H9 (cell line): ENCODE measurements at regions not wholly inside any gene's neighbourhood (a gene's known extent, or its start where the extent isn't known, plus 50 kb on each side); places are given as distances from the start of the nearest gene placed in this dataset. TPM values are rescaled to one million over a fixed set of nuclear protein-coding genes. Genes with fewer than 3 reads are reported as not detected.

Experiments
- DNase-seq: peaks from one replicate; pipeline ENCODE4 v3.0.0-alpha.2; 2017
- H2AFZ ChIP-seq: one replicate; pipeline ENCODE4 v1.6.1; 2013; ENCODE audit warnings: mild to moderate bottlenecking, low read length, control low read depth, moderate library complexity
- H2AK5ac ChIP-seq: 2 replicates; pipeline ENCODE4 v1.6.1; 2013; ENCODE audit warnings: low read length, control low read depth, mixed read lengths; ENCODE audit not compliant: insufficient read length
- H2BK120ac ChIP-seq: one replicate; pipeline ENCODE4 v1.6.1; 2013; ENCODE audit warnings: low read depth, mild to moderate bottlenecking, low read length, control low read depth, inconsistent platforms; ENCODE audit not compliant: poor library complexity, severe bottlenecking
- H2BK12ac ChIP-seq: 2 replicates; pipeline ENCODE4 v1.6.1; 2013; ENCODE audit warnings: low read length, control low read depth, mixed read lengths, low read depth; ENCODE audit not compliant: insufficient read length
- H2BK15ac ChIP-seq: 2 replicates; pipeline ENCODE4 v1.6.1; 2013; ENCODE audit warnings: low read depth, low read length, control low read depth
- H2BK20ac ChIP-seq: one replicate; pipeline ENCODE4 v1.6.1; 2013; ENCODE audit warnings: low read depth, mild to moderate bottlenecking, low read length, control low read depth, inconsistent platforms; ENCODE audit not compliant: poor library complexity, severe bottlenecking
- H2BK5ac ChIP-seq: 2 replicates; pipeline ENCODE4 v1.6.1; 2013; ENCODE audit warnings: low read length, control low read depth, mixed read lengths; ENCODE audit not compliant: insufficient read length
- H3K14ac ChIP-seq: 2 replicates; pipeline ENCODE4 v1.6.1; 2013; ENCODE audit warnings: low read length, control low read depth; ENCODE audit not compliant: insufficient read depth
- H3K18ac ChIP-seq: 2 replicates; pipeline ENCODE4 v1.6.1; 2013; ENCODE audit warnings: low read depth, mild to moderate bottlenecking, mixed read lengths, low read length, control low read depth; ENCODE audit not compliant: insufficient read length
- H3K23ac ChIP-seq: 2 replicates; pipeline ENCODE4 v1.6.1; 2013; ENCODE audit warnings: low read length, control low read depth, mixed read lengths, low read depth; ENCODE audit not compliant: insufficient read length
- H3K23me2 ChIP-seq: 2 replicates; pipeline ENCODE4 v1.6.1; 2013; ENCODE audit warnings: low read depth, mild to moderate bottlenecking, mixed read lengths, low read length, control low read depth; ENCODE audit not compliant: insufficient read length, poor library complexity, severe bottlenecking
- H3K27ac ChIP-seq: 2 replicates; pipeline ENCODE4 v1.5.1; 2013; ENCODE audit warnings: low read length, control low read depth, mixed read lengths, low read depth; ENCODE audit not compliant: insufficient read length
- H3K27me3 ChIP-seq: 2 replicates; pipeline ENCODE4 v1.6.1; 2013; ENCODE audit warnings: low read length, control low read depth, inconsistent platforms; ENCODE audit not compliant: insufficient read depth
- H3K4ac ChIP-seq: 2 replicates; pipeline ENCODE4 v1.6.1; 2013; ENCODE audit warnings: low read depth, mild to moderate bottlenecking, control low read depth, inconsistent platforms, low read length, moderate library complexity
- H3K4me1 ChIP-seq: 2 replicates; pipeline ENCODE4 v1.6.1; 2013; ENCODE audit warnings: low read length, control low read depth, inconsistent platforms; ENCODE audit not compliant: insufficient read depth
- H3K4me2 ChIP-seq: 2 replicates; pipeline ENCODE4 v1.6.1; 2013; ENCODE audit warnings: low read length, control low read depth, mixed read lengths; ENCODE audit not compliant: insufficient read length, insufficient read depth
- H3K56ac ChIP-seq: 2 replicates; pipeline ENCODE4 v1.6.1; 2013; ENCODE audit warnings: low read depth, mild to moderate bottlenecking, mixed read lengths, low read length, control low read depth; ENCODE audit not compliant: insufficient read length
- H3K79me1 ChIP-seq: 2 replicates; pipeline ENCODE4 v1.6.1; 2013; ENCODE audit warnings: low read depth, mild to moderate bottlenecking, moderate library complexity, low read length, control low read depth, inconsistent platforms; ENCODE audit not compliant: insufficient read depth, poor library complexity, severe bottlenecking
- H3K79me2 ChIP-seq: 2 replicates; pipeline ENCODE4 v1.6.1; 2013; ENCODE audit warnings: low read length, control low read depth, inconsistent platforms; ENCODE audit not compliant: insufficient read depth
- H3K9ac ChIP-seq: 2 replicates; pipeline ENCODE4 v1.6.1; 2013; ENCODE audit warnings: low read length, control low read depth, mixed read lengths; ENCODE audit not compliant: insufficient read length; ENCODE audit errors: extremely low read depth
- H3K9me3 ChIP-seq: one replicate; pipeline ENCODE4 v1.6.1; 2013; ENCODE audit warnings: low read depth, low read length, inconsistent platforms; ENCODE audit not compliant: control insufficient read depth
- H3T11ph ChIP-seq: one replicate; pipeline ENCODE4 v1.6.1; 2013; ENCODE audit warnings: mild to moderate bottlenecking, low read length, control low read depth, inconsistent platforms
- H4K20me1 ChIP-seq: one replicate; pipeline ENCODE4 v1.6.1; 2013; ENCODE audit not compliant: control insufficient read depth, insufficient read length, insufficient read depth
- H4K5ac ChIP-seq: 2 replicates; pipeline ENCODE4 v1.6.1; 2013; ENCODE audit warnings: low read depth, mild to moderate bottlenecking, mixed read lengths, low read length, control low read depth; ENCODE audit not compliant: insufficient read length
- H4K8ac ChIP-seq: replicated peaks from 2 replicates; pipeline ENCODE4 v1.6.1; 2013; ENCODE audit warnings: low read length, control low read depth, mixed read lengths, low read depth; ENCODE audit not compliant: insufficient read length
- H4K91ac ChIP-seq: 2 replicates; pipeline ENCODE4 v1.6.1; 2013; ENCODE audit warnings: low read depth, mild to moderate bottlenecking, moderate library complexity, mixed read lengths, low read length, control low read depth; ENCODE audit not compliant: insufficient read length
- H3K27ac Mint-ChIP-seq, 3 experiments: 2 replicates in 2 of 3; 3 replicates in 1 of 3; pipeline ENCODE4 v1.8.0; 2020 to 2021; ENCODE audit warnings: mixed read lengths in 3 of 3, mild to moderate bottlenecking in 1 of 3, moderate library complexity in 1 of 3
- H3K27me3 Mint-ChIP-seq: 2 replicates; pipeline ENCODE4 v1.8.0; 2021; ENCODE audit warnings: low read depth, mild to moderate bottlenecking, moderate library complexity, mixed read lengths
- H3K36me3 Mint-ChIP-seq, 3 experiments: 2 replicates in 2 of 3; 3 replicates in 1 of 3; pipeline ENCODE4 v1.8.0; 2020 to 2021; ENCODE audit warnings: low read depth in 3 of 3, mixed read lengths in 3 of 3; ENCODE audit not compliant: insufficient read depth in 1 of 3
- H3K4me1 Mint-ChIP-seq, 2 experiments: 2 replicates each; pipeline ENCODE4 v1.8.0; 2020; ENCODE audit warnings: mixed read lengths in 2 of 2
- H3K4me3 Mint-ChIP-seq, 2 experiments: 2 replicates in 1 of 2; 3 replicates in 1 of 2; pipeline ENCODE4 v1.8.0; 2020 to 2021; ENCODE audit warnings: mild to moderate bottlenecking in 2 of 2, mixed read lengths in 2 of 2, moderate library complexity in 1 of 2
- H3K9me3 Mint-ChIP-seq, 2 experiments: 2 replicates in 1 of 2; 3 replicates in 1 of 2; pipeline ENCODE4 v1.8.0; 2020; ENCODE audit warnings: mild to moderate bottlenecking in 2 of 2, mixed read lengths in 2 of 2, moderate library complexity in 1 of 2
- CTCF ChIP-seq: fragments of 200-600 bp; sonication (generic); conservative IDR thresholded peaks from 3 replicates; pipeline ENCODE4 v1.8.0; 2021; ENCODE audit warnings: antibody characterized with exemption, mild to moderate bottlenecking
- WGBS: extraction: QIAGEN DNeasy Blood & Tissue Kit; methylation state at CpG from one replicate; pipeline ENCODE4 v1.1.7; 2013; ENCODE audit warnings: missing lambda C conversion rate, low lambda C conversion rate, mixed read lengths; ENCODE audit not compliant: insufficient read length; ENCODE audit errors: extremely low coverage; 5-methylcytosine and 5-hydroxymethylcytosine counted together
- microRNA-seq: library from miRNA; unstranded; fragments of <30 nt; microRNA quantifications from one replicate; pipeline ENCODE4, GENCODE V29; 2020; ENCODE audit warnings: borderline microRNAs expressed

- no peak overlapping the region for H4K8ac ChIP-seq
- peaks cover 30 to 37% (median 33%) of the 10 kb centered on the region in 3 experiments for H3K36me3 Mint-ChIP-seq
- H3K4ac ChIP-seq: no peak overlapping the region
- H2BK120ac ChIP-seq: no peak overlapping the region
- peaks cover 8 to 15% of the 10 kb centered on the region in 2 experiments; a peak in 3 of 4 replicates for H3K4me1 Mint-ChIP-seq
- H3K18ac ChIP-seq: no peak overlapping the region
- no peak overlapping the region for H3K4me3 Mint-ChIP-seq
- H3K27me3 ChIP-seq: no peaks in the 10 kb centered on the region
- H3K23ac ChIP-seq: no peak overlapping the region
- no peak overlapping the region for H3K4me2 ChIP-seq
- H3K14ac ChIP-seq: no peak overlapping the region
- no peak overlapping the region for H3T11ph ChIP-seq
- H3K4me1 ChIP-seq: no peaks in the 10 kb centered on the region
- H3K27ac Mint-ChIP-seq: no peak overlapping the region; a peak in 1 of 7 replicates
- H2BK20ac ChIP-seq: no peak overlapping the region
- H3K79me2 ChIP-seq: no peaks in the 10 kb centered on the region
- no peak overlapping the region for H4K91ac ChIP-seq
- H3K9me3 Mint-ChIP-seq: peaks cover 0 to 6% of the 10 kb centered on the region in 2 experiments; a peak in 1 of 5 replicates
- no peaks in the 10 kb centered on the region for H3K79me1 ChIP-seq
- H3K9ac ChIP-seq: no peak overlapping the region
- no peaks in the 10 kb centered on the region for H3K27me3 Mint-ChIP-seq
- no peak for DNase-seq
- no peaks in the 10 kb centered on the region for H4K20me1 ChIP-seq
- H2BK5ac ChIP-seq: no peak overlapping the region
- H3K56ac ChIP-seq: no peak overlapping the region
- H2AFZ ChIP-seq: no peak overlapping the region
- no peak overlapping the region for H2AK5ac ChIP-seq
- no peaks in the 10 kb centered on the region for H3K9me3 ChIP-seq
- no peak overlapping the region for H4K5ac ChIP-seq
- H3K23me2 ChIP-seq: no peaks in the 10 kb centered on the region
- no peak overlapping the region for H3K27ac ChIP-seq
- TF ChIP-seq CTCF: no peak
- no peak overlapping the region for H2BK12ac ChIP-seq
- no peak overlapping the region for H2BK15ac ChIP-seq
- WGBS: no CpG with 5 or more reads among the region's 5 CpGs
Observed at GRCh38 chr1:201778279-201779065, 50.5 kb upstream of the IPO9 start.

Small RNA genes lying in the stretch of these regions (microRNA-seq; reads per million reads assigned to microRNA genes)
- gene MIR5191: not detected
